ENCODE measurements at regions not wholly inside any gene's neighbourhood (a gene's known extent, or its start where the extent isn't known, plus 50 kb on each side); places are given as distances from the start of the nearest gene placed in this dataset.

DNA sequence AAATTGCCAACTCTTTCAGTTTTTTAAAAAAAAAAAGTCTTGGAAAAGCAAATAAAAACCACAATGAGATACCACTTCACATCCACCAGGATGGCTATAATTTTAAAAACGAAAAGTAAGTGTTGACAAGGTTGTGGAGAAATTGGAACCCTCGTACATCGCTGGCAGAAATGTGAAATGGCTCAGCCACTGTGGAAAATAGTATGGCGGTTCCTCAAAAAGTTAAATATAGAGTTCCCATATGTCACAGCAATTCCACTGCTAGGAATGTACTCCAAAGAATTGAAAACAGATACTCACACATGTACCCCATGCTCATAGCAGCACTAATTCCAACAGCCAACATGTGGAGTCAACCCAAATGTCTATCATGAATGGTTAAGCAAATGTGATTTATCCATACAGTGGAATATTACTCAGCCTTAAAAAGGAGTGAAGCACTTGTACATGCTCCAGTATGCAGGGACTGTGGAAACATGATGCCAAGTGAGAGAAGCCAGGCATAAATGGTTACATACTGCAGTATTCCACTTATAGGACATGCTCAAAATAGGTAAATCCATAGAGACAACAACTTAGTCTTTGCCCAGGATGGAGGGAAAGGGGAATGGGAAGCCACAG is 73.8 kb upstream of the PCSK6 start:
- H3K27ac ChIP-seq (ENCODE audit: low read length): no peak overlapping the region
- H3K36me3 ChIP-seq (ENCODE audit: control insufficient read depth, insufficient read depth, low read length): no peaks in the 10 kb centered on the region
- DNase-seq (ENCODE audit: low read depth, low spot score) (no peak), ATAC-seq (no peak)
- intact Hi-C loops (cut with micrococcal nuclease; ENCODE audit: unreplicated experiment) (no loop called here), in situ Hi-C loops (cut with HindIII; ENCODE audit: low pct_unique_long_range_greater_than_20kb, low sequenced_read_pairs) (no loop called here)
- BruUV-seq (replicated peaks): no TSS peak
- H3K4me1 ChIP-seq (ENCODE audit: control insufficient read depth, insufficient read depth, low read length): no peaks in the 10 kb centered on the region
- ChIA-PET POLR2A (no interaction called here), CTCF (no interaction called here)
- TF ChIP-seq SIN3A (IDR thresholded peaks at IDR 0.05; ENCODE audit: borderline replicate concordance, insufficient read depth, low read depth, low read length): no peak
- TF ChIP-seq POLR2AphosphoS5 (IDR thresholded peaks at IDR 0.05; ENCODE audit: low read depth, low read length): no peak
- TF ChIP-seq, protein P1, sequence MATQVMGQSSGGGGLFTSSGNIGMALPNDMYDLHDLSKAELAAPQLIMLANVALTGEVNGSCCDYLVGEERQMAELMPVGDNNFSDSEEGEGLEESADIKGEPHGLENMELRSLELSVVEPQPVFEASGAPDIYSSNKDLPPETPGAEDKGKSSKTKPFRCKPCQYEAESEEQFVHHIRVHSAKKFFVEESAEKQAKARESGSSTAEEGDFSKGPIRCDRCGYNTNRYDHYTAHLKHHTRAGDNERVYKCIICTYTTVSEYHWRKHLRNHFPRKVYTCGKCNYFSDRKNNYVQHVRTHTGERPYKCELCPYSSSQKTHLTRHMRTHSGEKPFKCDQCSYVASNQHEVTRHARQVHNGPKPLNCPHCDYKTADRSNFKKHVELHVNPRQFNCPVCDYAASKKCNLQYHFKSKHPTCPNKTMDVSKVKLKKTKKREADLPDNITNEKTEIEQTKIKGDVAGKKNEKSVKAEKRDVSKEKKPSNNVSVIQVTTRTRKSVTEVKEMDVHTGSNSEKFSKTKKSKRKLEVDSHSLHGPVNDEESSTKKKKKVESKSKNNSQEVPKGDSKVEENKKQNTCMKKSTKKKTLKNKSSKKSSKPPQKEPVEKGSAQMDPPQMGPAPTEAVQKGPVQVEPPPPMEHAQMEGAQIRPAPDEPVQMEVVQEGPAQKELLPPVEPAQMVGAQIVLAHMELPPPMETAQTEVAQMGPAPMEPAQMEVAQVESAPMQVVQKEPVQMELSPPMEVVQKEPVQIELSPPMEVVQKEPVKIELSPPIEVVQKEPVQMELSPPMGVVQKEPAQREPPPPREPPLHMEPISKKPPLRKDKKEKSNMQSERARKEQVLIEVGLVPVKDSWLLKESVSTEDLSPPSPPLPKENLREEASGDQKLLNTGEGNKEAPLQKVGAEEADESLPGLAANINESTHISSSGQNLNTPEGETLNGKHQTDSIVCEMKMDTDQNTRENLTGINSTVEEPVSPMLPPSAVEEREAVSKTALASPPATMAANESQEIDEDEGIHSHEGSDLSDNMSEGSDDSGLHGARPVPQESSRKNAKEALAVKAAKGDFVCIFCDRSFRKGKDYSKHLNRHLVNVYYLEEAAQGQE (IDR thresholded peaks at IDR 0.05; ENCODE audit: insufficient read depth in 1 of 2, low read depth in 2 of 2, low read length in 1 of 2): no peak
- TF ChIP-seq TCF7L2 (IDR thresholded peaks at IDR 0.05; ENCODE audit: low read depth, low read length): no peak
- TF ChIP-seq, protein P2, sequence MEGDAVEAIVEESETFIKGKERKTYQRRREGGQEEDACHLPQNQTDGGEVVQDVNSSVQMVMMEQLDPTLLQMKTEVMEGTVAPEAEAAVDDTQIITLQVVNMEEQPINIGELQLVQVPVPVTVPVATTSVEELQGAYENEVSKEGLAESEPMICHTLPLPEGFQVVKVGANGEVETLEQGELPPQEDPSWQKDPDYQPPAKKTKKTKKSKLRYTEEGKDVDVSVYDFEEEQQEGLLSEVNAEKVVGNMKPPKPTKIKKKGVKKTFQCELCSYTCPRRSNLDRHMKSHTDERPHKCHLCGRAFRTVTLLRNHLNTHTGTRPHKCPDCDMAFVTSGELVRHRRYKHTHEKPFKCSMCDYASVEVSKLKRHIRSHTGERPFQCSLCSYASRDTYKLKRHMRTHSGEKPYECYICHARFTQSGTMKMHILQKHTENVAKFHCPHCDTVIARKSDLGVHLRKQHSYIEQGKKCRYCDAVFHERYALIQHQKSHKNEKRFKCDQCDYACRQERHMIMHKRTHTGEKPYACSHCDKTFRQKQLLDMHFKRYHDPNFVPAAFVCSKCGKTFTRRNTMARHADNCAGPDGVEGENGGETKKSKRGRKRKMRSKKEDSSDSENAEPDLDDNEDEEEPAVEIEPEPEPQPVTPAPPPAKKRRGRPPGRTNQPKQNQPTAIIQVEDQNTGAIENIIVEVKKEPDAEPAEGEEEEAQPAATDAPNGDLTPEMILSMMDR (IDR thresholded peaks at IDR 0.05): no peak
- no peaks in the 10 kb centered on the region for H3K9me3 ChIP-seq (ENCODE audit: control insufficient read depth, insufficient read depth, low read depth, low read length)
- peaks cover 3% of the 10 kb centered on the region; the same call in 1 of the 2 replicates for H3K27me3 ChIP-seq (ENCODE audit: control insufficient read depth, insufficient read depth, low read length)
- no peak overlapping the region for H3K4me3 ChIP-seq (ENCODE audit: low read depth in 2 of 2, low read length in 2 of 2)

DNA sequence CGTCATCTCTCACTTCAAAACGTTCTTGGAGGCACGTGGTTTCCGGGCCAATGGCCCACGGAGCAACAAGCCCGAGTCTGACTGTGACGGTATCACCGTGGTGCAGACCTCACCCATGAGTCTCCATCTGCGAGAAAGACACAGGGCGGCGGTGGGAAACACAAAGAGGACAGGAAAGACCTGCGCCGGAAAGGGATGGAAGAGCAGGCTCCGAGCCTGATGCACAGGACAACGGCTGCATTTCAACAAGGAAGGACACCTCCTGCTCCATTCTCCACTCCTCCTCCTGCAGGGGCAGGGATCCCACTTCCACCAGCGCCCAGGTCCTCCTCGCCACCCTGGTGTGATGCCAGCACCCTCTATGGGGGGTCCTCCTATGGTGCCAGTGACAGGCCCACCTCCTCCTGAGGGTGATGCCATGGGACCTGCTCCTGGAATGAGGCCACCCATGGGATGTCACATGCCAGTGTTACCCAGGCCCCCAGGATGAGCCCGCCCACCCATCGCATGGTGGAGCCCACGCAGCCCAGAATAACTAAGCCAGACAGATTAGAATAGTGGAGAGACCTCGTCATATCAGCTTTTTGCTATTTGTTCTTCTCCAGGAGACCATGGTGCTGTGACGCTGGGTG is 73.0 kb upstream of the PCSK6 start:
- POLR2A ChIA-PET: no interaction called here
- intact Hi-C loops (cut with micrococcal nuclease; ENCODE audit: unreplicated experiment): no loop called here
- no peak overlapping the region for H3K4me3 ChIP-seq (ENCODE audit: low read depth in 2 of 2, low read length in 2 of 2)
- no TSS peak for BruUV-seq (replicated peaks)
- in situ Hi-C loops (cut with HindIII; ENCODE audit: low pct_unique_long_range_greater_than_20kb, low sequenced_read_pairs): no loop called here
- CTCF ChIA-PET: no interaction called here
- TF ChIP-seq SIN3A (IDR thresholded peaks at IDR 0.05; ENCODE audit: borderline replicate concordance, insufficient read depth, low read depth, low read length) (no peak), TCF7L2 (IDR thresholded peaks at IDR 0.05; ENCODE audit: low read depth, low read length) (no peak), POLR2AphosphoS5 (IDR thresholded peaks at IDR 0.05; ENCODE audit: low read depth, low read length) (no peak)
- TF ChIP-seq, protein P2 (IDR thresholded peaks at IDR 0.05): no peak
- TF ChIP-seq, protein P1 (IDR thresholded peaks at IDR 0.05; ENCODE audit: insufficient read depth in 1 of 2, low read depth in 2 of 2, low read length in 1 of 2): no peak
- H3K27me3 ChIP-seq (ENCODE audit: control insufficient read depth, insufficient read depth, low read length): peaks cover 3% of the 10 kb centered on the region; the same call in 1 of the 2 replicates
- H3K4me1 ChIP-seq (ENCODE audit: control insufficient read depth, insufficient read depth, low read length): no peaks in the 10 kb centered on the region
- H3K27ac ChIP-seq (ENCODE audit: low read length): no peak overlapping the region
- ATAC-seq (no peak), DNase-seq (ENCODE audit: low read depth, low spot score) (no peak)
- H3K9me3 ChIP-seq (ENCODE audit: control insufficient read depth, insufficient read depth, low read depth, low read length): no peaks in the 10 kb centered on the region
- H3K36me3 ChIP-seq (ENCODE audit: control insufficient read depth, insufficient read depth, low read length): no peaks in the 10 kb centered on the region
